NCI-H82 (cell line): ENCODE measurements at regions not wholly inside any gene's neighbourhood (a gene's known extent, or its start where the extent isn't known, plus 50 kb on each side); places are given as distances from the start of the nearest gene placed in this dataset.

ENCODE experiments used
- DNase-seq: peaks from one replicate; lab custom pipeline; 2025; lab: John Stamatoyannopoulos, UW

DNA sequence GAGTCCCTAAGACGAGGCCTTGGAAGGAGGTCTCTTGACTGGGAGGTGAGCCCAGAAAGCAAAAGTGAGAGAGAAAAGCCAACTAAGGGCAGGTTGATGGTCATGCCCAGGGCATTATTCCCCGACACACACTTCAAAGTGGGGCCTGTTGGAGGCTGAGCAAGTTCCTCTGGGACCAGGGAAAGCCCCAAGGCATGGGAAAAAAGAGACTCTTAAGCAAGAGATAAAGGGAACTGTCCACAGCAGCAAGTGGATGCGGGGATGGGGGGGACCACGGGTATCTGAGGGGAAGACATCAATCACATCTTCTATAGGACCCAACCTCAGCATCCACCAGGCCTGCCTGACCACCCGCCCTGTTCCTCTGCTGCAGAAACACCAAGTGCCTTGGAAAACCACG is 119.9 kb upstream of the MAFB start:
- no peak for DNase-seq

DNA sequence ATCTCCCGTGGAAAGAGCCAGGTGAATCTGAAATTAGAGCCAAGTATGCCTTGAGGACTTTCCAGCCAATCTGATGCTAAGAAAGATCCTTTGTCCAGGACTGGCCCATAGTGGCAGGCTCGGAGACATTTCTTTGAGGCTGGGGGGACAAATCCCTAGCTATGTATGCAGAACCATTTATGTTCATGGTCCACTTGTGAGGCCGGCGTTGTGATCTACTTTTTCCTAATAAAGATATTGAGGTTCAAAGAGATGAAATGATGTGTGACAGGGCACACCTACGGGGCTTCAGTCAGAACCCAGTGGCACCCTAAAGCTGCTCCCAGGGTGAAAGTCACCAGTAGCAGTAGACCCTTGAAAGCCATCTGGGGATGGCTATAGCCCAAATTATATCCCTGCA is 120.3 kb upstream of the MAFB start:
- no peak for DNase-seq

DNA sequence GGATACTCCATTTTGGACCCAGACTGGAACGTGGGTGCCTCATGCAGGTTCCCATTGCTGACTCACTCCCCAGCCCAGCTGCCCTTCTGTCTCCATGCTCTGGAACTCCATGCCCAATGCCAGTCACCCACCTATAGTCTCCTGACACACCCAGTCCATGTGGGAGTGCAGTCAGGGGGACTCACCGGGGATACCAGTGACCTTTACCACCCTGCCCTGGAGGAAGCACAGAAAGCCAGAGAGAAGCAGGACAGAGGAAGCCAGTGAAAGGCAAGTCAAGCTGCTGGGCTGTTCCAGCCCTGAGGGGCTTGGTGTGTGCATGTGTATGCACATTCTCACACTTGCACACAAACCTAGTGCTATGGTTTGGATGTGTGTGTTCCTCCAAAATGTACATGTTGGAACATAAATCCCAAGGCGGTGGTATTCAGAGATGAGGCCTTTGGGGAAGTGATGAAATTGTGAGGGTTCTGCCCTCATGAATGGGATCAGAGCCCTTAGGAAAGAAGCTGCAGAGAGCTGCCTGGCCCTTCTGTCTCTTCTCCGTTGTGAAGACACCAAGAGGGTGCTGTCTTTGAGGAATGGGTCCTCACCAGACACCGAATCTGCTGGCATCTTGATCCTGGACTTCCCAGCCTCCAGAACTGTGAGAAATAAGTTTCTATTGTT is 121.4 kb upstream of the MAFB start:
- no peak for DNase-seq

DNA sequence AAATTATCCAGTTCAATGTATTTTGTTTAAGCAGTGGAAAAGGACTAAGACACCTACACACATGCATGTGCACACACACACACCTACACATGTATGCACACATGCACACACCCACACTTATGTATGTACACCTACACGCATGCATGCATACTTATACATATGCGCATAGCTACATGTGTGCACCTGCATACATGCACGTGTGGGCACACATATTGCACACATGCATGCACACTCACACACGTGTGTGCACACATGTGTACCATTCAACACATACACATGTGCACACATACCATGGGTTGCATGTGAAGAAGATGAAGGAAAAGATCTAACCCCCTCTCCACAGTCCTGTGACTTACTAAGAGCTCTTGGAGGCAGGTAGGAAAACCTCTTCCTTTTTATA is 122.0 kb upstream of the MAFB start:
- no peak for DNase-seq

DNA sequence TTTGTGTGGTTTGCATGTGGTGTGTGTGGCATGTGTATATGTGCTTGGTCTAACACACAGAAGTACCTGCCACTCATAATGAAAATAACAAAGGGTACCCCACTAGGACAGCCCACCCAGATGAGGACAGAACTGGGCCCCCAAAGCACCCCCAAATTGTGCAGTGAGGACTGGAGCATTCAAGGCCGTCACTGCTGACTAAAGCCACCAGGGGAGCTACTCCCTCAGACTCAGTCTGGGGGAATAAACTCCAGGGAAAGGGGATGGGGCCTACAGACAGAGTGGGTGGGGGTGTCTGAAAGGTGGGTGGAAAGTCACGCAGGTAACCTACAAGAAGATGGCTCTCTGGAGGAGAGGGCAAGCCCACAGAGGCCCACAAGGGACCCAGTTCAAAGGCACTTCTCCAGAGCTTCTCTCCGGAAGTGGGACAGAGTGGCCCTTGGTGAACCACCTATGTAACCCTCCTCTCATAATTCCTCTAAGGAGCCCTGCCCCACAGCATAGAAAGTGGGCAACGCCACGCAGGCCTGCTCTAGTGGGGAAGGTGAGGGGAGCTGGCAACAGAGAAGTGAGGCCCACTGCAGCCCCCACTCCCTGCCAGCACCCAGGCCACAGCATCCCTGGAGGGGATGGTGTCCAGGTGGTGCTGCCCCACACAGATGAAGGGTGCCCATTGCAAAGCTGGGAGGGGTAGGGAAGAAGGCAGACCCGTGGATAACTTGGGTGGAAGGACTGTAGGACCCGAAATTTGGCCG is 122.8 kb upstream of the MAFB start:
- no peak for DNase-seq

DNA sequence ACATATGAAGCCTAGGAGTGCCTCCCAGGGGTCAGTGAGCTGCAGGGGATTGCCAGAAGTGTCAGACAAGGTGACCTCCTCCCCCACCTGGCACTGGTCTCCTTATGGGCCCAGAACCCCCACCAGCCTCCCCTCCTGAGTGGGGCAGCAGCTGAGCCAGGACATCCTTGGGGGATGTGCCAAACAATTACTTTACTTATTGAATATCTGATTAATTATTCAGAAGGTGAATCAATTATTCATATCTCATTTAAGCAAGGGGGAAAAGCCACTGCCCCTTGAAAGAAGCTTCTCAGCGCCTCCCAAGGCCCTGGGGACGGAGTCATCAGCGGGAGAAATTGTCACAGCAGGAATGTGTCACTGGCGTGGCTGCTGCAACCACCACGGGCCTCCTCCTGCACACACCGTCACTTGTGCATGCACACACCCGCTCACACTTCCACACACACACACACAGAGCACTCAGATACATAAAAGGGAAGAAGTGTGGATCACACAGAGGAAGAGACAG is 123.4 kb upstream of the MAFB start:
- DNase-seq = no peak

DNA sequence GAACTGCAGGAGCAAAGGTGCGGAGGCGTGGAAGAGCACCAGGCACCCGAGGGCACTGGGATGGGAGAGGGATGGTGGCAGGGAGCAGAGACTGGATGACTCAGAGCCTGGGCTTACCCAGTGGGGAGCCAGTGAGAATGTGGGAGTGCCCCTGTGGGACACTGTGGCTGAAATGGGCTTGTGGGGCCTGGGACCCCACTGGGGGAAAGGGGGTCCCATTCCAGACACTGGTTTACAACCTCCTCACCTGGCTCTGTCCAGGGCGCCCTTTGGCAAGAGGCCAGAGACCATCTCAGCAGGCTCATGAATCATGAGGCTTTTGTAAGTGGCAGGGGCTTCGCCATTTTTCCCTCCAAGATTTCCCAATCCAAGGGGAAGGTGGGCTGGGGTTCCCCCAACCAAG is 124.0 kb upstream of the MAFB start:
- DNase-seq = no peak

DNA sequence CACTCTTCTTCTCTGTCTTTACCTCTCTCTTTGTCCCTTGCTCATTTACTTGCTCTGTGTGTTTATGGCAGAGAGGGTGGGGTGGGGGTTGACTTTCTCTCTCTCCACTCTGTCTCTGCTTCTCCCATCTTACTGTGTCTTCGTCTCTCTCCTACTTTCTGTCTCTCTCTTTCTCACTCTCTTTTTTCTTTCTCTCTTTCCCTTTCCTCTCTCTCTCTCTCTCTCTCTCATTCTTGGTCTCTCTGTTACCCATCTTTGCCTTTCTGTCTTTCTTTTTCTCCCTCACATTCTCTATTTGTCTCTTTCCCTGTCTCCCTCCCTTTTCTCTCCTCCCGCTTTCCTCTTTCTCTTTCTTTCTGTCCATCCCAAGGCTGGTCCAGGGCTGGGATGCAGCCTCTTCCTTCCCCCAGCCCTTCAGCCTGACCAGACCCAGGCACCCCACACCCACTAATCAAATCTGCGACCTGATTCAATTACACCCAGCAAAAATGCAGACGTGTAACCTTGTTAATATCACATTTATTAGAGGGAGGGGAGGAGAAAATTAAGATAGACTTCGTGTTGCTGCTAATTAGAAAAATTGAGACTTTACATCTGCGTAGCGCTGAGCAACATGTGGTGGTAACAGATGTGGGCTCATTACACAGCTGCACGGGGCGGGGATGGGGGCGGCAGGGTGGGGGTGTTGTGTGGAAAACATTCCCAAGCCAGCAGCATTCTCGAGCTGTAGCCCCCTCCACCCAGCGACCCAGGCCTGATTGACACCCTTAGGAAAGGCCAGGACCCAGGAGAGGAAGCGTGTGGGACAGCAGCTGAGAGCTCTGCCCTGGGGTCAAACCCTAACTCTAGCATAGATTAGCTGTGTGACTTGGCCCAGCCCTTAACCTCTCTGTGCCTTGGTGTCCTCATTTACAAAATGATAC is 124.9 kb upstream of the MAFB start:
- no peak for DNase-seq

DNA sequence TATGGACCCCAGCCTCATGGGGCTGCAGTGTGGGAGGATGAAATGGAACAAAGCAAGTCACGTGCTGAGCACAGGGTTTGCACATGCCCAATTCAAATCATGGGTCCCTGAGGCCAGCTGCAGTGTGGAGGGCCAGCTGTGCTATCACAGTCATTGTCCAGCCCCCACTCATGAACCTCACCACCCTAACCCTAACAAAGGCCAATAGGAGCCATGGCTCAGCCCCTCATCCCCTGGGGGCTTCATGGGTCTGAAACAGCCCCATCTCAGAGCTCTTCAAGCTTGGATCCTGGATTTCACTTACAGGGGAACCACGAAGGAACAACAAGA is 125.6 kb upstream of the MAFB start:
- DNase-seq = no peak

DNA sequence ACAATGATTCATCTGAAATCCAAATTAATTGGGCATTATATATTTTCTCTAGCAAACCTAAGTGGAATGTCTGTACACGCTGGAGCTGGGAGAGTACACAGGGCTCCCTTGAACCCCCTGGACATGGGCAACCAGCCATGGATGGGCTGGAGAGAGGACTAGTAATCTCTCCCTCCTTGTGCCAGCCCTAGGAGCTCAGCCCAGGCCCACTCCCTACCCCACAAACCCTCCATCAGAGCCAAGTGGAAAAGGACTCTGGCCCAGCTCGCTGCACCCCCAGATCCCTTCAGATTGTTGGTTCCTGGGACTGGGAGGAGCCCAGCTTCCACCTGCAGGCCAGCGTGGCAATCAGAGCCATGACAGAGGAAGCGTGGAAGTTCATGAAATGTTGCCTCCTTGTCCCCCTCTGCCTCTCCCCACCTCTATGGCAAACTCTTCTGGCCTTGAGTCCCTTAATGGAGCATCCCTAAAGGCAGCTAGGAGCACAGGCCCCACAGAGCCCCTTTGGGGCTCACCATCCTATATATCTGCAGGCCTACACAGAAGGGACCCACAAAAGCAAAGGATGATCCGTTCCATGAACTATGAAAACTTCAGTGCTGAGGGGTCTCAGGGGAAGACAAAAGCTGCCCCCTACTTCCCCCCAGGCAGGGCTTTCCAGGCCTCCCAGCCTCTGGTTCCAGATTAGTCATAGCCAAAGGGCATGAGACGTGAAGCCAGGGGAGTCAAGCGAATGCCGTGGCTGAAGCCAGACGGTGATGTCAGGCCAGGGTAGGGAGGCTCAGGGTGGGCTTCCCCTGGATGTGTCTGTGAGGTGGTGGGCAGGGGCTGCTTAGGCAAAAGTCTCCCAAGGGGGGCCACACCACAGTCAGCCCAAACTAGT is 126.4 kb upstream of the MAFB start:
- no peak for DNase-seq

DNA sequence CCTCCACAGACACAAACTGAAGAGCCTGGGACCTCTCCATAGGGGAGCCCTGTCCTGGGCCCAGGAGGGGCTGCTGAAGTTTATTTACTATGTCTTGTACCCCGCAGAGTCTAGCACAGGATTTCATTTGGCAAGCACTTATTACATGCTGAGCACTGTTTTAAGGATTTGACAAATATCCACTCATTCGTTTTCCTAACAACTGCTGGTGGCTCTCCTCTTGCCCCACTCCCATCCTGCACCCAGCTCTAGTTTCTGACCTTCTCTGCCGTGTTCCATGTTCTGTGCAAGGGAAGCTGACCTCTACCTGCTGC is 127.0 kb upstream of the MAFB start:
- DNase-seq = no peak

DNA sequence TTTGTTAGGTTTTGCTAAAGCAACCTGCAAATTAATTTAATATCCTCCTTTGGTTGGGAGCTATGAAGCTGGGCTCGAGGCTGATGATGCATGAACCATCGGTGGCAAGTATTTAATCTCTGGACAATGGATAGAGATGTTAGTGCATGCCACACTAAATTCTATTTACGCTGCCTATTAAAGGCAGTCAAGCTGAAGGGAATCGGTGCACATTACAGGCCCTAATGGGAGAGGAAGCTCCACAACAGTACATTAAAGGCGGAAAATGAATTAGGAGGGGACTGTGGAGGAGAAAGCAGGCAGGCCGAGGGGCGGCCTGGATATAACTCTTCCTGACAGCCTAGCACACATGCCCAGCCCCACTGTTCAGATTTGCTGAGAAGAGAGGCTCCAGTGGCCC is 132.4 kb upstream of the MAFB start:
- no peak for DNase-seq

DNA sequence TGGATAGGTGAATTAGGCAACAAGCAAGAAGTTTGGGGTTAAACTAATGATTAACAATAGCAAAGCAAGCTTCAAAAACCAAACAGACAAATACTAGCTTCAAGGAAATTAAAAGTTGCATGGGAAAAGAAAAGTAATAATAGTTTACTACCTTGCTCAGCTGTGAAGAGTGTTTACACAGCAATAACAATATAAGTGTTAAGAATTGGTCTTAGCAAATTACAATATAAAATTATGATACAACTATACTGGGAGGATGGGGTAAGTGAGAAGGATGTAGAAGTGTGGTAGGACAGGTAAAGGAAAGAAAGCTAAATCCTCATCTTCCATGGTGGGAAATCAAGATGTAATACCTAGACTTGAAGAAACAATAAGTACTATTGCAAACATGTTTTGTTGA is 137.7 kb upstream of the MAFB start:
- DNase-seq = no peak

DNA sequence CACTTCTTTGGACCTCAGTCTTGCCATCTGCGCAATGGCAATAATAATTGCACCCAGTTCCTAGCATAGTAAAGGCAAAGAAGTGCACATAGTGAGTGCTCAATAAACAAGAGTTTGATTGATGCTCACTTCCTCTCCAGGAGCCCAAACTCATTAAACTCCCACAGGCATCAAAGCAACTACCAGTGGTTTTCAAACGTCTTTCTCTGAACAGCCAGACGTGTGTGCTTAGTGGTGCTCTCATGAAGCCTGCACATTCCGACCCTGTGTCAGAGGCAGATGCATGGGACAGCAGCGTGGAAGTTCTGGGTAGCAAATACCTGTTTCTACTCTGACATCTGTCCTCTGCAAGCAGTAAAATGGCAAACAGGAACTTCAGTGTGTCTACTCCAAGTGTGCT is 146.3 kb upstream of the MAFB start:
- DNase-seq = no peak

DNA sequence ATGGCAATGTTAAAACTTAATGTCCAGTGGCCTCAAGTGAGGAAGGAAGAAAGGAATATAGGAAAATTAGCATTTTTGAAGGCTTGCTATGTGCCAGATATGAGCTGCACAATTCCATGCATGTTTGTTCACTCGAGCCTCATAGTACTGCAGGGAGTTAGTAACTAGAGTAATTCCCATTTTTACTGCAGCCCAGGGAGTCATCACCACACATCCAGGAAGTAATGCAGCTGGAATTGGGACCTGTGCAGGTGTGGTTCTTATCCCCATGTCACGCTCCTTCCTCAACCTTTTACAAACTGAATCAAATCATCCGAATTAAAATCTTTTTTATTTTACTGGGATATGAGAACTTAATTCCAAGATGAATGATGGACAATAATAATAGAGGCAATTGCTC is 149.5 kb upstream of the MAFB start:
- no peak for DNase-seq

DNA sequence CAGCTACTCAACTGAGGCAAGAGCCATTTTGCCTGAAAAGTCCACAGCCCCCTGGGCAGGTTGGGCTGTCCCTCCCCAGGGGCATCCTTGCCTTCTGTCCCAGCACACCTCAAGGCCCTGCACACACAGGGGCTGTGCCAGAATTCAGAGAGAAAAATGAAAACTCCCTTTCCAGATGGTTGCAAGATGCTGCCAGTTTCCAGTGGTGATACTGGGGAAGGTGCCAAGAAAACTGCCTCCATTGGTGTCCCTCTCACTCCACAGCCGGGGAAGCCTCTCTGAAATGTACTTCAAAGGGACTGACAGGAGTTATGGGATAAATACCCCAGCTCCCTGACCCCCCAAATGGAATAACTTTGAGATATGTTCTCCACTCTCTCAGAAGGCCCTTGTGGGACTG is 154.2 kb upstream of the MAFB start:
- no peak for DNase-seq

DNA sequence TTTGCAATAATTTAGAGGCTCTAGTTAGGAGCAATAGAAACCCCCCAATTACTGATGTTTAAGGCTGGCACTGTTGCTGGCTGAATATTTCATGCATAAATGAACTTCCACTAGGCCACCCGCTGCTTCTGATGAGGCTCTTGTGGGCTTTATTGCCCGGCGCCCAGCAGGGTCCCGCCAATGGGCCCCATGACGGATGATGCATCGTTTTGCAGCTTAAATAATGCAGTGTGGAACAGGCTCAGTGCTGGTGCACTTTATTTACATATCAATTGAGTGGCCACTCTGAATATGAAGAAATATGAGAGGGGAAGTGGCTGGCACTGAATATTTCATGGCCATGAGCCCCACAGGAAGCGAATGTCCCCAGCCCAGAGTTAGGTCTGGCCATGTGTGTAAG is 155.3 kb upstream of the MAFB start:
- no peak for DNase-seq

DNA sequence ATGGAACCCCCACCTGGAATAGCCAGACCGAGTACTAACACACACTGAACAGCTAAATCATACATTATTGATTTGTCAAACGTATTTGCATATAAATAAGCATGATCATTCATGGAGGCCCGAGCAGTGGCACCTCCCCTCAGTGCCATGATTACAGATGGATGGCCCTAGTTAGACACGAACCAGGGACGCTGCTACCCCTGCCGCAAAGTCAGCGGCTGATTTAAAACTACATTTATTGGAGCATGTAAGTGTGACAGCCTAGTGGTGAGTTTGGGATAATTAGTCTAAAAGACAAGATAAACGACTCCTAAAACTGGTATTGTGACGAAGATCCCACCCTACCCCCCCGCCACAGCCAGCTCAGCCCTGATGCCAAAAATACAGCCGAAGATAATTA is 159.1 kb upstream of the MAFB start:
- no peak for DNase-seq

DNA sequence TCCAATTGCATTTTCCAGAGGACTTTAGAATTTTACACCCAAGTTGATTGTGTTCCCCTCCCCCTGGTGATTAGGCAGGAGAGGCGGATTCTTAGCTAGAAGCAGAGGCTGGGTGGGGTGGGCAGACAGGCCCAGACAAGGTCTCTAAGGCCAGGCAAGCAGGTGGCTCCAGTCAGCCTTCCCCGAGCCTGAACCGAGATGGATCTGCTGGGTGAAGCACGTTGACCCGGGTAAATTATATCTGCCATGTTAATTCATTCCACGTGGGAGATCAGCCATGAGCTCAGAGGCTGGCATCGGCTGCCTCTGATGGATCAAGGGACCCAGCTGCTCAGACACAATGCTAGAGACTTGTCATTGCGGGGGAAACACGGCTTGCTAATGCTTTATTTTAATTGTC is 159.5 kb upstream of the MAFB start:
- DNase-seq = no peak

DNA sequence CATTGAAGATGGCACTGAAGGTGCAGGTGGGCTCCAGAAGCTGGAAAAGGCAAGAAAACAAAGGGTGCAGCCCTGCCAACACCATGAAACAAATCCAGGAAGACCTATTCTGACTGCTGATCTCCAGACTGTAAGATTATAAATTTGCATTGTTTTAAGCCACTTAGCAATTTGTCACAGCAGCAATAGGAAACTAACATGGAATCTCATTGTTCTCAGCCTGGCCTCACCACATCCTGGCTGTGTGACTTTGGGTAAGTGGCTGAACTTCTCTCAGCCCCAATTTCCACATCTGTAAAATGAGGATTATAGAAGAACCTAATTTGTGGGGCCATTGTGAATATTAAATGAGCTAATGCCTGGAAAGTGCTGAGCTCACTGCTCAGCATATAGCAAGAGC is 160.4 kb upstream of the MAFB start:
- no peak for DNase-seq

DNA sequence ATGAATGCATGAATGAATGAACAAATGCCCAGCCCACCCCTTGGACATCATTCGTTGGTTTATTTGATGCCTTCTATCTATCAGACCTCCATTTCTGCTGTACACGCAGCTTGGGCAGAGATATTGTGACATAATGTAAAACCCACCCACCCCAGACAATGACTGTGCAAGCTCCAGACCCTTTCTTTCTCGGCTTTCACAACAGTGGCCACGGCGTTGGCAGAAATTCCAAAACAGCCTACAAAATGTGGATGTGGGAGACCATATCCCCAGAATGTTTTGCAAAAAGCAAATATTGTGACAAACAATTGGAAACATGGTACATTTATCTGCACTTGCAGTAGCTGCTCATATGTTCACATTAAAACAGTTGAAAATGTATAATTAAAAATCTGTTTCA is 162.0 kb upstream of the MAFB start:
- DNase-seq = no peak

DNA sequence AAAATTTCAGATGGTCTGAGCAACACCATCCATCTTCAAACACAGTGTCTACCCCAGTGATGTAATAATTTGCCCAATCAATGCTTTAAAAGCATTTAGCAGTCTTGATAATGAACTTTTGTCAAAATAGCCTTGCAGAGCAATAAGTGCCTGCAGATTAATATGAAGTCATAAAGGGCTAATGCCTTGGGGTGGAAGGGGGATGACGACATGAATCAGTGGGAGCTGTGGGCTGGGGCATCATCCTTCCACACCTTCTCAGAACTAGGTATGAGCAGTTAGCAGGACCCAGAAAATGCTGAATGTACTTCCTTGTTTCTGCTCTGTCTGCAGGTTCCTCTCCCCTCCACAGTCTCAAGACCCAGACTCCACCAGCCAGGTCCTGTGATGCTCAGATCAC is 166.2 kb upstream of the MAFB start:
- no peak for DNase-seq
